Heart left ventricle (tissue), 13 donors: ENCODE measurements at regions not wholly inside any gene's neighbourhood (a gene's known extent, or its start where the extent isn't known, plus 50 kb on each side); places are given as distances from the start of the nearest gene placed in this dataset.

Source experiments
- POLR2A ChIP-seq, 2 donors: fragments of 450-650 bp; IDR thresholded peaks; one replicate each; pipeline ENCODE4 v1.6.1; 2017; ENCODE audit warnings: antibody characterized with exemption in 2 of 2, mild to moderate bottlenecking in 2 of 2, moderate library complexity in 2 of 2
- TF ChIP-seq, protein P1 (sequence below), 12 donors: fragments of 200-600 bp; sonication (generic) in 4 of 12; IDR thresholded peaks; one replicate each; pipeline versions ENCODE4 v1.5.0 to v1.8.0; 2018 to 2022; ENCODE audit warnings: antibody characterized with exemption in 12 of 12, mild to moderate bottlenecking in 5 of 12
- donor health status: ischemic (EF 13 %, LVEDD 7.1; RV severe dilation, severe dysfunction).
- donor health status: DM: no; HTN: yes; CAD: no.
- donor health status: DM: no; HTN: no; CAD: no.
- donor health status: ischemic (EF 25% LVEDD 6.9; RV normal size, moderate dysfunction).
- donor health status: ischemic (EF 25% LVEDD 5.7; RV mildly dilated, moderate dysfunction).
- donor health status: ischemic (EF 35%, LVEDD 5.7; RV mildly dilated, moderate dysfunction).
- donor health status: nonischemic (EF 11% LVEDD 7.7; RV severe dilation, severe dysfunction).
- donor health status: DM: yes; HTN: yes; CAD: no.
- donor health status: PGD.
- donor health status: ischemic (EF 29% LVEDD 5.4; RV normal size, mild dysfunction).
- donor health status: nonischemic (EF 23%, LVEDD 6.1; RV moderate dilation, normal function).

DNA sequence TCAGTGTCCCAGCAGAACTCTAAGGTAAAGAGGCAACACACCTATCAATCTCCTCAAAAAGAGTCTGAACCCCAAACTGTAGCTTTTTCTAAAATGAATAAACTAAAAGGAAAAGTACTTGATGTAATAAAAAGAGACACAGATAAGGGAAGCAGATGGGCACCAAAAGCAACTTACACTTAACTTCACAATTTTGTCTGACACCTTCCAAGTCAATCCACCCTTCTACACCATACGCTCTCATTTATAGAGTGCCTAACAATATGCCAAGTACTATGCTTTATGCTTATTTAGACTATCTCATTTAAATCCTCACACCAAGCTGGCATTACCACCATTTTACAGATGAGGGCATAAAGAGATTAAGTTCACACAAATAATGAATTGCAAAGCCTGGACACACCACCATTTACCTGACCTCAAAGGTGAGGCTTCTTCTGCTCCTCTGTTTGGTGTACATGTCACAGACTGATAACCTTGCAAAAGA lies 90.6 kb upstream of the DST start:
- TF ChIP-seq, protein P1, sequence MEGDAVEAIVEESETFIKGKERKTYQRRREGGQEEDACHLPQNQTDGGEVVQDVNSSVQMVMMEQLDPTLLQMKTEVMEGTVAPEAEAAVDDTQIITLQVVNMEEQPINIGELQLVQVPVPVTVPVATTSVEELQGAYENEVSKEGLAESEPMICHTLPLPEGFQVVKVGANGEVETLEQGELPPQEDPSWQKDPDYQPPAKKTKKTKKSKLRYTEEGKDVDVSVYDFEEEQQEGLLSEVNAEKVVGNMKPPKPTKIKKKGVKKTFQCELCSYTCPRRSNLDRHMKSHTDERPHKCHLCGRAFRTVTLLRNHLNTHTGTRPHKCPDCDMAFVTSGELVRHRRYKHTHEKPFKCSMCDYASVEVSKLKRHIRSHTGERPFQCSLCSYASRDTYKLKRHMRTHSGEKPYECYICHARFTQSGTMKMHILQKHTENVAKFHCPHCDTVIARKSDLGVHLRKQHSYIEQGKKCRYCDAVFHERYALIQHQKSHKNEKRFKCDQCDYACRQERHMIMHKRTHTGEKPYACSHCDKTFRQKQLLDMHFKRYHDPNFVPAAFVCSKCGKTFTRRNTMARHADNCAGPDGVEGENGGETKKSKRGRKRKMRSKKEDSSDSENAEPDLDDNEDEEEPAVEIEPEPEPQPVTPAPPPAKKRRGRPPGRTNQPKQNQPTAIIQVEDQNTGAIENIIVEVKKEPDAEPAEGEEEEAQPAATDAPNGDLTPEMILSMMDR (IDR thresholded peaks at IDR 0.05), result no peak
- no peak for TF ChIP-seq POLR2A (IDR thresholded peaks at IDR 0.05)
